HG03469 (cell line): ENCODE measurements at regions not wholly inside any gene's neighbourhood (a gene's known extent, or its start where the extent isn't known, plus 50 kb on each side); places are given as distances from the start of the nearest gene placed in this dataset.

Experiments
- ATAC-seq: cut with Tn5 transposase; IDR thresholded peaks from one replicate; pipeline ENCODE4 v1.9.1; 2021; ENCODE audit warnings: mild to moderate bottlenecking, moderate library complexity, moderate number of reproducible peaks; ENCODE audit not compliant: unreplicated experiment

- no peak for ATAC-seq
Measured at GRCh38 chr7:17638727-17639126, 301.6 kb downstream of the SNX13 start.

GRCh38 chr7:17640730-17641377 is 299.4 kb downstream of the SNX13 start:
- peak; percentile 48 for ATAC-seq

GRCh38 chr7:17645500-17645899 is 294.8 kb downstream of the SNX13 start:
- no peak for ATAC-seq

GRCh38 chr7:17646253-17646956 is 293.9 kb downstream of the SNX13 start:
- ATAC-seq: no peak

- ATAC-seq: no peak
Measured at GRCh38 chr7:17651341-17651740, 289.0 kb downstream of the SNX13 start.

- ATAC-seq: no peak
Measured at GRCh38 chr7:17651863-17652385, 288.4 kb downstream of the SNX13 start.

GRCh38 chr7:17654940-17655339 is 285.4 kb downstream of the SNX13 start:
- ATAC-seq: no peak

- ATAC-seq: no peak
Measured at GRCh38 chr7:17659126-17659525, 281.2 kb downstream of the SNX13 start.

GRCh38 chr7:17660116-17660515 is 280.2 kb downstream of the SNX13 start:
- ATAC-seq: no peak

GRCh38 chr7:17661982-17662585 is 278.2 kb downstream of the SNX13 start:
- ATAC-seq: no peak

- no peak for ATAC-seq
Measured at GRCh38 chr7:17663061-17663675, 277.1 kb downstream of the SNX13 start.

- ATAC-seq: no peak
Measured at GRCh38 chr7:17665029-17665428, 275.3 kb downstream of the SNX13 start.

- ATAC-seq: no peak
Measured at GRCh38 chr7:17668122-17668521, 272.2 kb downstream of the SNX13 start.

GRCh38 chr7:17669204-17669603 is 271.1 kb downstream of the SNX13 start:
- no peak for ATAC-seq

GRCh38 chr7:17671956-17672355 is 268.3 kb downstream of the SNX13 start:
- ATAC-seq: no peak

- ATAC-seq: no peak
Measured at GRCh38 chr7:17672783-17673182, 267.5 kb downstream of the SNX13 start.

- ATAC-seq: no peak
Measured at GRCh38 chr7:17674166-17674942, 265.9 kb downstream of the SNX13 start.

GRCh38 chr7:17674943-17675608 is 265.2 kb downstream of the SNX13 start:
- ATAC-seq: no peak

GRCh38 chr7:17677408-17677807 is 262.9 kb downstream of the SNX13 start:
- ATAC-seq: no peak

GRCh38 chr7:17678896-17679295 is 261.4 kb downstream of the SNX13 start:
- ATAC-seq: no peak
